ENCODE measurements at regions not wholly inside any gene's neighbourhood (a gene's known extent, or its start where the extent isn't known, plus 50 kb on each side); places are given as distances from the start of the nearest gene placed in this dataset.

DNA sequence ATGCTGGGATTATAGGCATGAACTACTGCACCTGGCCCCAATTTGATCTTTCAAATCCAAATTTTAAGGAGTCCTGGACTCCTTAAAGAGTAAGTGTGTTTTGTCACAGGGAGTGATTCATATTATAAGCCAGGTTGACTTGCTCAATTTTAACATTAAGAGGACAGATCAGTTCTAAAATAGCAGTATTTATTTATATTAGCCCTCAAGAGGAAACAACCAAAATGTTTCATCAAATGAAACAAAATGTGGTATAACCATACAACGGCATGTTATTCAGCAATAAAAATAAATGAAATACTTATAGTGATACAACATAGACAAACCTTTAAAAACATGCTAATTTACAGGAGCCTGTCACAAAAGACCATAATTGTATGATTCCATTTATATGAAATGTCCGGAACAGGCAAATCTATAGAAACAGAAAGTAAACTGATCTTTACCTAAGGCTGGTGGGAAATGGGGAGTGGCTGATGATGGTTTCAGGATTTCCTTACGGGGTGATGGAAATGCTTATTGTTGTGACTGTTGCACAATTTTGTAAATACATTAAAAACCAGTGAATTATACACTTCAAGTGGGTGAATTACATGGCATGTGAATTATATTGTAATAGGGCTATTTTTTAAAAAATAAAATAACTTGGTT is 637.4 kb downstream of the MMUT start:
- no peak for DNase-seq (ENCODE audit: low spot score)
- Histone ChIP-seq H3K27ac (no peak overlapping the region), H3K36me3 (no peaks in the 10 kb centered on the region), H3K4me3 (no peak overlapping the region), H3K9me3 (no peaks in the 10 kb centered on the region), H3K27me3 (no peaks in the 10 kb centered on the region), H3K4me1 (no peaks in the 10 kb centered on the region)
- TF ChIP-seq, protein P1, sequence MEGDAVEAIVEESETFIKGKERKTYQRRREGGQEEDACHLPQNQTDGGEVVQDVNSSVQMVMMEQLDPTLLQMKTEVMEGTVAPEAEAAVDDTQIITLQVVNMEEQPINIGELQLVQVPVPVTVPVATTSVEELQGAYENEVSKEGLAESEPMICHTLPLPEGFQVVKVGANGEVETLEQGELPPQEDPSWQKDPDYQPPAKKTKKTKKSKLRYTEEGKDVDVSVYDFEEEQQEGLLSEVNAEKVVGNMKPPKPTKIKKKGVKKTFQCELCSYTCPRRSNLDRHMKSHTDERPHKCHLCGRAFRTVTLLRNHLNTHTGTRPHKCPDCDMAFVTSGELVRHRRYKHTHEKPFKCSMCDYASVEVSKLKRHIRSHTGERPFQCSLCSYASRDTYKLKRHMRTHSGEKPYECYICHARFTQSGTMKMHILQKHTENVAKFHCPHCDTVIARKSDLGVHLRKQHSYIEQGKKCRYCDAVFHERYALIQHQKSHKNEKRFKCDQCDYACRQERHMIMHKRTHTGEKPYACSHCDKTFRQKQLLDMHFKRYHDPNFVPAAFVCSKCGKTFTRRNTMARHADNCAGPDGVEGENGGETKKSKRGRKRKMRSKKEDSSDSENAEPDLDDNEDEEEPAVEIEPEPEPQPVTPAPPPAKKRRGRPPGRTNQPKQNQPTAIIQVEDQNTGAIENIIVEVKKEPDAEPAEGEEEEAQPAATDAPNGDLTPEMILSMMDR (IDR thresholded peaks at IDR 0.05) = no peak

DNA sequence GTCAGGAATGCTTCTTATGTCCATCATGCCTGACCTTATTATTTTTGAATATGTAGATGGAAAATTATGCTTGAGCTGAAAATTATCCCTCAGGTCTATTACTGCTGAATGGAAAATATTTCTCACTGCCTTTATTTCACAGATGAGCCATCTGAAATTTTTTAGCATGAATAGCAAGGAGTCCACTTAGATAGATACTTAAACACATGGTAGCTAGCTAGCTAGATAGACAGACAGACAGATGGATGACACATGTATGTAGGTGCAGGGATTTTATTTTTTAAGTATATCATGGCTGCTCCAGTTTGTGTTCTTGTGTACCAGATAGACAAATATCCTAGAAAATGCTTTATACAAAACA is 645.0 kb downstream of the MMUT start:
- DNase-seq (ENCODE audit: low spot score) = no peak
- no peak overlapping the region for H3K4me3 ChIP-seq
- H3K9me3 ChIP-seq = no peaks in the 10 kb centered on the region
- no peaks in the 10 kb centered on the region for H3K36me3 ChIP-seq
- no peak overlapping the region for H3K27ac ChIP-seq
- H3K4me1 ChIP-seq = no peaks in the 10 kb centered on the region
- no peaks in the 10 kb centered on the region for H3K27me3 ChIP-seq
- TF ChIP-seq, protein P1 (IDR thresholded peaks at IDR 0.05) = no peak

DNA sequence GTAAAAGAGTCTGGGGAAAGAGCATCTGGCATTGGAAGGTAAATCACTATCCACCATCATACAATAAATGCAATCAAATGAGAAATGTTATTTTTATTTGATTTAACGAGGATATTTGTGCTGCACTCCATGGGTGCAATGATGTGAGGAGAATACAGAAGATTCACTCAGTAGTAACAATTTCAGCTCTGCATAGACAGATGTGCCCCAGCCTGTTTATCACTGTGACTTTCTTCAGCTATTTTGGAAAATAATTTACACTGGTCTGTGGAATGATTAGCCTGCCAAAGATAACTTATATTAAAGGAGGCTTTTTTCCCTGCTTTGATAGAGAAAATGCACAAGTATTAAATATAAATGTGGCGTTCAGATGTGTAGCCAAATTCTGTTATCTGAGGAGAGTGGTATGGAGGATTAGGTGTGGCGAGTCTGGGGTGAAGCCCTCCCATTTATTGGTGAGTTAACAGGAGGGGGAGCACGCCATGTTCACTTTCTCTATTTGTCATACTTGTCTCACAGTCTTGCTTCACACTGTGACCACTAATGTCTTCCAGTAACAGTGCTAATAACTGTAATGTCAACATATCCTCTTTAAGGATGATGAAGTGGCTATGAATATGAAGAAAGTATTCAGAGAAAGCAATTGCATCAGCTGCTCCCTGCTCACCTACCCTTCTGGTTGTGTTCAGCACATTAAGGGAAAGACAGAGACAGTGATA is 645.6 kb downstream of the MMUT start:
- H3K27me3 ChIP-seq = no peaks in the 10 kb centered on the region
- H3K27ac ChIP-seq = no peak overlapping the region
- DNase-seq (ENCODE audit: low spot score) = no peak
- H3K36me3 ChIP-seq = no peaks in the 10 kb centered on the region
- no peaks in the 10 kb centered on the region for H3K9me3 ChIP-seq
- no peak overlapping the region for H3K4me3 ChIP-seq
- TF ChIP-seq, protein P1 (IDR thresholded peaks at IDR 0.05) = no peak
- no peaks in the 10 kb centered on the region for H3K4me1 ChIP-seq

DNA sequence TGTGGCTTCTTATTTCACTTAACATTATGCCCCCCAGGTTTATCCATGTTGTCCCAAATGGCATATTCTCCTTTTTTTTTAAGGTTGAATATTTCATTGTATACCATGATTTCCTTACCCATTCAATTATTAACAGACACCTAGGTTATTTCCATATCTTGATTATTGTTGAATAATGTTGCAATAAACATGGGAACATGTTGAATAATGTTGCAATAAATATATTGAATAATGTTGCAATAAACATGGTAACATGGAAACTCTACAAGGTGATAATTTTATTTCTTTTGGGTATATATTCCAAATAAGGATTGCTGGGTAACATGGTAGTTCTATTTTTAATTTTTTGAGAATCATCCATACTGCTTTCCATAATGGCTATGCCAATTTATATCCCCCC is 648.1 kb downstream of the MMUT start:
- Histone ChIP-seq H3K4me3 (no peak overlapping the region), H3K27me3 (no peaks in the 10 kb centered on the region), H3K36me3 (no peaks in the 10 kb centered on the region), H3K9me3 (no peaks in the 10 kb centered on the region), H3K4me1 (no peaks in the 10 kb centered on the region), H3K27ac (no peak overlapping the region)
- TF ChIP-seq, protein P1 (IDR thresholded peaks at IDR 0.05) = no peak
- DNase-seq (ENCODE audit: low spot score) = no peak

DNA sequence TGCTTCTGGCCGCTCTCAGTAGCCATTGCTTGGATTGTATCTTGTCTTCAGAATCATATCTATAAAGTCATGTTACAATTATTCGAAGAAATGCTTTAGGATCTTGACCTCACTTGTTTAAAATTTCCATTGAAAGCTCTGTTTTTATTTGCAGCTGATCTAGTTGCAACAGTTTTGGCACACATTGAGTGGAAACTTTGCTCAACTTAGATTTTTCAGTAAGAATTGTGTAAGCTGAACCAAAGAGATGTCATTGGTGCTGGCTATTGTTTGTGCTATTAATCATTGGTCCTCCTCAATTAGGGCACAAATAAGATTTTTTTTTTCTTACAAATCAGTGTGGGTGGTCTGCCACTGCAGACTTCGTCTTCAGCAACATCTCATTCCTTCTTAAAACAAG is 649.2 kb downstream of the MMUT start:
- no peaks in the 10 kb centered on the region for H3K9me3 ChIP-seq

More for the DNA sequence above, 649.2 kb downstream of the MMUT start:
- TF ChIP-seq, protein P1 (IDR thresholded peaks at IDR 0.05) = no peak
- Histone ChIP-seq H3K27me3 (no peaks in the 10 kb centered on the region), H3K4me1 (no peaks in the 10 kb centered on the region), H3K27ac (no peak overlapping the region), H3K4me3 (no peak overlapping the region), H3K36me3 (no peaks in the 10 kb centered on the region)
- no peak for DNase-seq (ENCODE audit: low spot score)
